ENCODE measurements at regions not wholly inside any gene's neighbourhood (a gene's known extent, or its start where the extent isn't known, plus 50 kb on each side); places are given as distances from the start of the nearest gene placed in this dataset.

GRCh38 chr18:67577386-67577785 lies 60.9 kb upstream of the DSEL start:
- TF ChIP-seq, protein P1, sequence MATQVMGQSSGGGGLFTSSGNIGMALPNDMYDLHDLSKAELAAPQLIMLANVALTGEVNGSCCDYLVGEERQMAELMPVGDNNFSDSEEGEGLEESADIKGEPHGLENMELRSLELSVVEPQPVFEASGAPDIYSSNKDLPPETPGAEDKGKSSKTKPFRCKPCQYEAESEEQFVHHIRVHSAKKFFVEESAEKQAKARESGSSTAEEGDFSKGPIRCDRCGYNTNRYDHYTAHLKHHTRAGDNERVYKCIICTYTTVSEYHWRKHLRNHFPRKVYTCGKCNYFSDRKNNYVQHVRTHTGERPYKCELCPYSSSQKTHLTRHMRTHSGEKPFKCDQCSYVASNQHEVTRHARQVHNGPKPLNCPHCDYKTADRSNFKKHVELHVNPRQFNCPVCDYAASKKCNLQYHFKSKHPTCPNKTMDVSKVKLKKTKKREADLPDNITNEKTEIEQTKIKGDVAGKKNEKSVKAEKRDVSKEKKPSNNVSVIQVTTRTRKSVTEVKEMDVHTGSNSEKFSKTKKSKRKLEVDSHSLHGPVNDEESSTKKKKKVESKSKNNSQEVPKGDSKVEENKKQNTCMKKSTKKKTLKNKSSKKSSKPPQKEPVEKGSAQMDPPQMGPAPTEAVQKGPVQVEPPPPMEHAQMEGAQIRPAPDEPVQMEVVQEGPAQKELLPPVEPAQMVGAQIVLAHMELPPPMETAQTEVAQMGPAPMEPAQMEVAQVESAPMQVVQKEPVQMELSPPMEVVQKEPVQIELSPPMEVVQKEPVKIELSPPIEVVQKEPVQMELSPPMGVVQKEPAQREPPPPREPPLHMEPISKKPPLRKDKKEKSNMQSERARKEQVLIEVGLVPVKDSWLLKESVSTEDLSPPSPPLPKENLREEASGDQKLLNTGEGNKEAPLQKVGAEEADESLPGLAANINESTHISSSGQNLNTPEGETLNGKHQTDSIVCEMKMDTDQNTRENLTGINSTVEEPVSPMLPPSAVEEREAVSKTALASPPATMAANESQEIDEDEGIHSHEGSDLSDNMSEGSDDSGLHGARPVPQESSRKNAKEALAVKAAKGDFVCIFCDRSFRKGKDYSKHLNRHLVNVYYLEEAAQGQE (IDR thresholded peaks at IDR 0.05; ENCODE audit: insufficient read depth in 1 of 2, low read depth in 2 of 2, low read length in 2 of 2), result no peak
- TF ChIP-seq FOXP2 (optimal IDR thresholded peaks at IDR 0.05; ENCODE audit: borderline replicate concordance, extremely low read depth, extremely low read length, insufficient read depth) (no peak), SIN3A (IDR thresholded peaks at IDR 0.05; ENCODE audit: borderline replicate concordance, insufficient read depth, low read length) (no peak), POLR2AphosphoS5 (IDR thresholded peaks at IDR 0.05; ENCODE audit: low read depth, low read length) (no peak), TAF1 (IDR thresholded peaks at IDR 0.05; ENCODE audit: borderline replicate concordance, insufficient read depth, low read length) (no peak)
